WTC11 (cell line): ENCODE measurements at regions not wholly inside any gene's neighbourhood (a gene's known extent, or its start where the extent isn't known, plus 50 kb on each side); places are given as distances from the start of the nearest gene placed in this dataset.
A peak's percentile ranks its signal among the peaks of the same experiment; 100 is the strongest.

ENCODE experiments used
- ATAC-seq: fragments of 200-7000 bp; cut with Tn5 transposase; 2 replicates; pipeline ENCODE4 v1.10.0; 2021; ENCODE audit warnings: mild to moderate bottlenecking, moderate library complexity
- CTCF ChIA-PET: fragments of 300-600 bp; sonication (Branson Sonifier 250); formaldehyde crosslinking; loops from one replicate; lab custom pipeline; 2021; ENCODE audit warnings: antibody characterized with exemption; lab: Charles Lee
- POLR2A ChIA-PET: fragments of 350-600 bp; sonication (Branson Sonifier 250); formaldehyde crosslinking; loops from one replicate; lab custom pipeline; 2021; ENCODE audit warnings: antibody characterized with exemption; lab: Charles Lee
- DNase-seq: peaks from one replicate; pipeline ENCODE4 v3.0.0; 2021; ENCODE audit warnings: low spot score
- H3K27ac Mint-ChIP-seq: 2 replicates; pipeline ENCODE4 v1.8.0; 2021; ENCODE audit warnings: mixed read lengths
- H3K27me3 Mint-ChIP-seq: 2 replicates; pipeline ENCODE4 v1.8.0; 2021; ENCODE audit warnings: low read depth, mild to moderate bottlenecking, moderate library complexity, mixed read lengths
- H3K36me3 Mint-ChIP-seq: 2 replicates; pipeline ENCODE4 v1.8.0; 2021; ENCODE audit warnings: mixed read lengths
- H3K4me1 Mint-ChIP-seq: 2 replicates; pipeline ENCODE4 v1.8.0; 2022; ENCODE audit warnings: mixed read lengths
- H3K4me3 Mint-ChIP-seq: 2 replicates; pipeline ENCODE4 v1.8.0; 2021; ENCODE audit warnings: mild to moderate bottlenecking, moderate library complexity, mixed read lengths
- H3K9me3 Mint-ChIP-seq: 2 replicates; pipeline ENCODE4 v1.8.0; 2021; ENCODE audit warnings: mixed read lengths
- ATF2 ChIP-seq: sonication (generic); formaldehyde crosslinking; IDR thresholded peaks from 2 replicates; pipeline ENCODE4 v1.8.1; 2022; ENCODE audit warnings: low read depth, missing genetic modification reagents, borderline replicate concordance
- CDX4 ChIP-seq: fragments of 250-450 bp; sonication (Bioruptor Pico); IDR thresholded peaks from 2 replicates; pipeline ENCODE4 v1.9.0; 2021; ENCODE audit warnings: moderate library complexity, mild to moderate bottlenecking, inconsistent platforms, borderline replicate concordance
- EMX1 ChIP-seq: fragments of 250-450 bp; sonication (Bioruptor Pico); IDR thresholded peaks from 2 replicates; pipeline ENCODE4 v1.8.0; 2021; ENCODE audit warnings: mild to moderate bottlenecking
- ESRRA ChIP-seq: sonication (generic); formaldehyde crosslinking; IDR thresholded peaks from 2 replicates; pipeline ENCODE4 v1.8.1; 2022; ENCODE audit warnings: mild to moderate bottlenecking, missing genetic modification reagents, borderline replicate concordance
- FOXJ3 ChIP-seq: sonication (generic); formaldehyde crosslinking; IDR thresholded peaks from 2 replicates; pipeline ENCODE4 v1.9.0; 2021; ENCODE audit warnings: missing genetic modification reagents, mild to moderate bottlenecking, borderline replicate concordance
- MAX ChIP-seq: sonication (generic); formaldehyde crosslinking; IDR thresholded peaks from 2 replicates; pipeline ENCODE4 v1.8.0; 2022; ENCODE audit warnings: mild to moderate bottlenecking, missing genetic modification reagents
- NFATC4 ChIP-seq: fragments of 250-450 bp; sonication (Bioruptor Pico); IDR thresholded peaks from 2 replicates; pipeline ENCODE4 v1.9.0; 2021; ENCODE audit warnings: mild to moderate bottlenecking
- NFYB ChIP-seq: sonication (generic); formaldehyde crosslinking; conservative IDR thresholded peaks from 2 replicates; pipeline ENCODE4 v1.8.0; 2022; ENCODE audit warnings: low read depth, missing genetic modification reagents
- SMAD3 ChIP-seq: sonication (generic); formaldehyde crosslinking; IDR thresholded peaks from 2 replicates; pipeline ENCODE4 v1.8.0; 2022; ENCODE audit warnings: missing genetic modification reagents, mild to moderate bottlenecking, borderline replicate concordance
- USF2 ChIP-seq: sonication (generic); formaldehyde crosslinking; IDR thresholded peaks from 2 replicates; pipeline ENCODE4 v1.8.1; 2023; ENCODE audit warnings: mild to moderate bottlenecking, missing genetic modification reagents, moderate library complexity
- ZBTB21 ChIP-seq: sonication (generic); formaldehyde crosslinking; IDR thresholded peaks from 2 replicates; pipeline ENCODE4 v1.8.1; 2023; ENCODE audit warnings: mild to moderate bottlenecking, missing genetic modification reagents, borderline replicate concordance
- ZNF121 ChIP-seq: sonication (generic); formaldehyde crosslinking; IDR thresholded peaks from 2 replicates; pipeline ENCODE4 v1.8.0; 2023; ENCODE audit warnings: missing genetic modification reagents
- ZNF138 ChIP-seq: sonication (generic); formaldehyde crosslinking; conservative IDR thresholded peaks from 2 replicates; pipeline ENCODE4 v1.8.1; 2022; ENCODE audit warnings: mild to moderate bottlenecking, moderate library complexity, missing genetic modification reagents
- ZNF425 ChIP-seq: fragments of 250-450 bp; sonication (Bioruptor Pico); conservative IDR thresholded peaks from 2 replicates; pipeline ENCODE4 v1.9.0; 2021; ENCODE audit warnings: mild to moderate bottlenecking
- ZNF671 ChIP-seq: fragments of 250-450 bp; sonication (Bioruptor Pico); IDR thresholded peaks from 2 replicates; pipeline ENCODE4 v1.8.0; 2021; ENCODE audit warnings: mild to moderate bottlenecking
- TF ChIP-seq, protein P1 (sequence below): fragments of 200-600 bp; IDR thresholded peaks from 2 replicates; pipeline ENCODE4 v1.8.0; 2022; ENCODE audit warnings: antibody characterized with exemption
- TF ChIP-seq, protein P2 (sequence below): sonication (generic); formaldehyde crosslinking; conservative IDR thresholded peaks from 2 replicates; pipeline ENCODE4 v1.8.1; 2022; ENCODE audit warnings: mild to moderate bottlenecking, missing genetic modification reagents
- TF ChIP-seq, protein P3 (sequence below): sonication (generic); formaldehyde crosslinking; IDR thresholded peaks from 2 replicates; pipeline ENCODE4 v1.8.0; 2023; ENCODE audit warnings: mild to moderate bottlenecking, missing genetic modification reagents
- TF ChIP-seq, protein P4 (sequence below): sonication (generic); formaldehyde crosslinking; IDR thresholded peaks from 2 replicates; pipeline ENCODE4 v1.8.1; 2023; ENCODE audit warnings: mild to moderate bottlenecking, missing genetic modification reagents

- Mint-ChIP-seq H3K4me1 (no peaks in the 10 kb centered on the region), H3K27me3 (peaks cover 2% of the 10 kb centered on the region; the same call in 1 of the 2 replicates), H3K4me3 (no peak overlapping the region), H3K36me3 (no peaks in the 10 kb centered on the region), H3K9me3 (no peaks in the 10 kb centered on the region), H3K27ac (no peak overlapping the region)
- DNase-seq = peak; percentile 81
- CTCF ChIA-PET = interaction anchor here (0.6 to 1.8 kb wide), 28 partner anchors 10 to 504 kb away, joined by 3 to 11 read pairs (median 4); partner anchors contain the start of gene TTC1
- no peak for TF ChIP-seq FOXJ3 (CRISPR knock-in tag)
- TF ChIP-seq, protein P1, sequence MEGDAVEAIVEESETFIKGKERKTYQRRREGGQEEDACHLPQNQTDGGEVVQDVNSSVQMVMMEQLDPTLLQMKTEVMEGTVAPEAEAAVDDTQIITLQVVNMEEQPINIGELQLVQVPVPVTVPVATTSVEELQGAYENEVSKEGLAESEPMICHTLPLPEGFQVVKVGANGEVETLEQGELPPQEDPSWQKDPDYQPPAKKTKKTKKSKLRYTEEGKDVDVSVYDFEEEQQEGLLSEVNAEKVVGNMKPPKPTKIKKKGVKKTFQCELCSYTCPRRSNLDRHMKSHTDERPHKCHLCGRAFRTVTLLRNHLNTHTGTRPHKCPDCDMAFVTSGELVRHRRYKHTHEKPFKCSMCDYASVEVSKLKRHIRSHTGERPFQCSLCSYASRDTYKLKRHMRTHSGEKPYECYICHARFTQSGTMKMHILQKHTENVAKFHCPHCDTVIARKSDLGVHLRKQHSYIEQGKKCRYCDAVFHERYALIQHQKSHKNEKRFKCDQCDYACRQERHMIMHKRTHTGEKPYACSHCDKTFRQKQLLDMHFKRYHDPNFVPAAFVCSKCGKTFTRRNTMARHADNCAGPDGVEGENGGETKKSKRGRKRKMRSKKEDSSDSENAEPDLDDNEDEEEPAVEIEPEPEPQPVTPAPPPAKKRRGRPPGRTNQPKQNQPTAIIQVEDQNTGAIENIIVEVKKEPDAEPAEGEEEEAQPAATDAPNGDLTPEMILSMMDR = peak; percentile 84
- TF ChIP-seq, protein P2, sequence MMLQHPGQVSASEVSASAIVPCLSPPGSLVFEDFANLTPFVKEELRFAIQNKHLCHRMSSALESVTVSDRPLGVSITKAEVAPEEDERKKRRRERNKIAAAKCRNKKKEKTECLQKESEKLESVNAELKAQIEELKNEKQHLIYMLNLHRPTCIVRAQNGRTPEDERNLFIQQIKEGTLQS (CRISPR knock-in tag) = no peak
- TF ChIP-seq USF2 (CRISPR knock-in tag) = no peak
- no peak for TF ChIP-seq ZNF425 (CRISPR knock-in tag)
- TF ChIP-seq NFYB (CRISPR knock-in tag) = no peak
- TF ChIP-seq ZNF121 (CRISPR knock-in tag) = 0 out of 2 replicates have a peak, but pooled peaks have one; percentile 27
- TF ChIP-seq, protein P3, sequence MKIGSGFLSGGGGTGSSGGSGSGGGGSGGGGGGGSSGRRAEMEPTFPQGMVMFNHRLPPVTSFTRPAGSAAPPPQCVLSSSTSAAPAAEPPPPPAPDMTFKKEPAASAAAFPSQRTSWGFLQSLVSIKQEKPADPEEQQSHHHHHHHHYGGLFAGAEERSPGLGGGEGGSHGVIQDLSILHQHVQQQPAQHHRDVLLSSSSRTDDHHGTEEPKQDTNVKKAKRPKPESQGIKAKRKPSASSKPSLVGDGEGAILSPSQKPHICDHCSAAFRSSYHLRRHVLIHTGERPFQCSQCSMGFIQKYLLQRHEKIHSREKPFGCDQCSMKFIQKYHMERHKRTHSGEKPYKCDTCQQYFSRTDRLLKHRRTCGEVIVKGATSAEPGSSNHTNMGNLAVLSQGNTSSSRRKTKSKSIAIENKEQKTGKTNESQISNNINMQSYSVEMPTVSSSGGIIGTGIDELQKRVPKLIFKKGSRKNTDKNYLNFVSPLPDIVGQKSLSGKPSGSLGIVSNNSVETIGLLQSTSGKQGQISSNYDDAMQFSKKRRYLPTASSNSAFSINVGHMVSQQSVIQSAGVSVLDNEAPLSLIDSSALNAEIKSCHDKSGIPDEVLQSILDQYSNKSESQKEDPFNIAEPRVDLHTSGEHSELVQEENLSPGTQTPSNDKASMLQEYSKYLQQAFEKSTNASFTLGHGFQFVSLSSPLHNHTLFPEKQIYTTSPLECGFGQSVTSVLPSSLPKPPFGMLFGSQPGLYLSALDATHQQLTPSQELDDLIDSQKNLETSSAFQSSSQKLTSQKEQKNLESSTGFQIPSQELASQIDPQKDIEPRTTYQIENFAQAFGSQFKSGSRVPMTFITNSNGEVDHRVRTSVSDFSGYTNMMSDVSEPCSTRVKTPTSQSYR (CRISPR knock-in tag) = no peak
- ATAC-seq = peak; percentile 97
- POLR2A ChIA-PET = interaction anchor here (0.6 to 0.7 kb wide), 2 partner anchors 31 to 71 kb away, joined by 3 to 4 read pairs; no protein-coding TSS in a partner anchor
Measured at GRCh38 chr5:159515909-159516415, 185.7 kb upstream of the IL12B start.

DNA sequence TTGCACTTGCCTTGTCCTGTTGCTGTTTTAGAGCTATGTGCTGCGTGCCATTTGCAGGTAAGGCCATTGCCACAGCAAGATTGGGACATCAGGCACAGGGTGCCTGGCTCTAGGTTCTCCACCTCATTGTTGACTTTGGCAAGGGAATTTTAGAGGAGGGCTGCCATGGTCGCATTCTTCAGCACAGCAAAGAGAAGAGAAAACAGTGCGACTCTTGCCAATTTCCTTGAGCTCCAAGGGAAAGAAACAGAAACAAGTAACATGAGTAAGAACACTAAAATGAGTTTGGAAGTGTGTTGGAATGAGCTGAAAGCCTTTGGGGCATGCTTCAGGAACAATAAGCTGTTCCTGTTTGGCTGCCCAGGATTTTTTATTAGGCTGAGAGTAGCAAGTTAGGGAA lies 188.1 kb upstream of the IL12B start:
- DNase-seq (no peak), ATAC-seq (no peak)
- H3K27me3 Mint-ChIP-seq = peaks cover 2% of the 10 kb centered on the region; the same call in 1 of the 2 replicates
- POLR2A ChIA-PET = no interaction called here
- H3K4me1 Mint-ChIP-seq = no peaks in the 10 kb centered on the region
- H3K4me3 Mint-ChIP-seq = no peak overlapping the region
- H3K36me3 Mint-ChIP-seq = no peaks in the 10 kb centered on the region
- no peak overlapping the region for H3K27ac Mint-ChIP-seq
- H3K9me3 Mint-ChIP-seq = no peaks in the 10 kb centered on the region
- CTCF ChIA-PET = interaction anchor here (1.0 kb wide), 1 partner anchor 469 kb away, joined by 4 read pairs; no protein-coding TSS in a partner anchor
- no peak for TF ChIP-seq NFATC4 (CRISPR knock-in tag)
- no peak for TF ChIP-seq ESRRA (CRISPR knock-in tag)
- no peak for TF ChIP-seq EMX1 (CRISPR knock-in tag)
- TF ChIP-seq CDX4 = no peak
- TF ChIP-seq, protein P4, sequence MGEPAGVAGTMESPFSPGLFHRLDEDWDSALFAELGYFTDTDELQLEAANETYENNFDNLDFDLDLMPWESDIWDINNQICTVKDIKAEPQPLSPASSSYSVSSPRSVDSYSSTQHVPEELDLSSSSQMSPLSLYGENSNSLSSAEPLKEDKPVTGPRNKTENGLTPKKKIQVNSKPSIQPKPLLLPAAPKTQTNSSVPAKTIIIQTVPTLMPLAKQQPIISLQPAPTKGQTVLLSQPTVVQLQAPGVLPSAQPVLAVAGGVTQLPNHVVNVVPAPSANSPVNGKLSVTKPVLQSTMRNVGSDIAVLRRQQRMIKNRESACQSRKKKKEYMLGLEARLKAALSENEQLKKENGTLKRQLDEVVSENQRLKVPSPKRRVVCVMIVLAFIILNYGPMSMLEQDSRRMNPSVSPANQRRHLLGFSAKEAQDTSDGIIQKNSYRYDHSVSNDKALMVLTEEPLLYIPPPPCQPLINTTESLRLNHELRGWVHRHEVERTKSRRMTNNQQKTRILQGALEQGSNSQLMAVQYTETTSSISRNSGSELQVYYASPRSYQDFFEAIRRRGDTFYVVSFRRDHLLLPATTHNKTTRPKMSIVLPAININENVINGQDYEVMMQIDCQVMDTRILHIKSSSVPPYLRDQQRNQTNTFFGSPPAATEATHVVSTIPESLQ = no peak
- TF ChIP-seq ZBTB21 (CRISPR knock-in tag) = no peak
- no peak for TF ChIP-seq ZNF138 (CRISPR knock-in tag)
- no peak for TF ChIP-seq MAX (CRISPR knock-in tag)
- TF ChIP-seq, protein P2 (CRISPR knock-in tag) = no peak
- TF ChIP-seq ATF2 = no peak
- TF ChIP-seq SMAD3 (CRISPR knock-in tag) = no peak
- TF ChIP-seq ZNF671 (CRISPR knock-in tag) = no peak
